ENCODE measurements at regions not wholly inside any gene's neighbourhood (a gene's known extent, or its start where the extent isn't known, plus 50 kb on each side); places are given as distances from the start of the nearest gene placed in this dataset.
A peak's percentile ranks its signal among the peaks of the same experiment; 100 is the strongest.
"Not testable (repeated sequence)": the region's sequence is repeated elsewhere in the genome, so short reads cannot be mapped to it uniquely, and the experiment has no call there.

DNA sequence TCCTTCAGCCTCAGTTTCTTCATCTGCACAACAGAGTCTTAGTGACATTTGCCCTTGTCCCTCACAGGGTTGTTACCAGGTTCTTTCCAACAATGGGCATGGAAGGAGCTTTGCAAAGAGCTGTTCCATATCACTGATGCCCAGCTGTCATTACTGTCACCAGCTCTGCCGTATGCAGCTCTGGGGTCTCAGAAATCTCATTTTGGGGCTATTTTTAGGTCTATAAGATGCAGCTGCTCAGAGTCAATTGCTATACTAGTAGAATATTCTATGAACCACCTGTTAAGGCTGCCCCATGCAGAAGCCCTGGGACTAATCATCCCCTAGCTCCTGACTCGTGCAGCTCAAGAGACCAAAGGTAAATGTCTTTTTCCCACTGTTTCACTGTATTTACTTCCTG lies 105.1 kb upstream of the TNPO1 start:
- no peak overlapping the region for H3K9ac ChIP-seq (ENCODE audit: low read length)
- H3K4me3 ChIP-seq (ENCODE audit: low read length): no peak overlapping the region
- DNase-seq (ENCODE audit: low read depth): no peak
- no peaks in the 10 kb centered on the region for H3K36me3 ChIP-seq (ENCODE audit: control insufficient read depth, insufficient read depth, low read length, severe bottlenecking)
- H3K27me3 ChIP-seq (replicated peaks; ENCODE audit: control insufficient read depth, insufficient read depth, low read length): peaks cover 24% of the 10 kb centered on the region
- no peaks in the 10 kb centered on the region for H3K4me1 ChIP-seq (ENCODE audit: control insufficient read depth, insufficient read depth, low read length)
- H3K9me3 ChIP-seq (ENCODE audit: control insufficient read depth, low read length): peaks cover 7% of the 10 kb centered on the region

DNA sequence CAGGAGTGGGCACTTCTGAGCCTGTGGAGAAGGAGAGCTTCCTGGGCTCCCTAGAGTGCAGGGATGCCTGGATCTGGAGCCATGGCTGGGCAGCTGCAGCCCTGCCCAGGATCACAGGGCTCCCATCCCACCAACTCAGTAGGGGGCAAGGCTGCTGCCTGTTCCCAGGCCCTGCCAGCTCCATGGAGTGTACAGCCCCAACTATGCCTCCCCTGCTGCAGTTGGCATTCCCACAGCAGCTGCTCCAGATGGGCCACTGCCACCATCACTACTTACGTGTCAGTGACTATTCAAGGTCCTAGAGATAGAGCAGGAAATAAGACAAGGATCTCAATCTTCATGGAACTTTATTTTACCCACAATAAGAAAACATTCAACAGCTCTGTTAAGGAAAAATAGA lies 107.1 kb upstream of the TNPO1 start:
- H3K9me3 ChIP-seq (ENCODE audit: control insufficient read depth, low read length): peaks cover 7% of the 10 kb centered on the region
- no peaks in the 10 kb centered on the region for H3K36me3 ChIP-seq (ENCODE audit: control insufficient read depth, insufficient read depth, low read length, severe bottlenecking)
- no peak for DNase-seq (ENCODE audit: low read depth)
- H3K4me3 ChIP-seq (ENCODE audit: low read length): no peak overlapping the region
- H3K27me3 ChIP-seq (replicated peaks; ENCODE audit: control insufficient read depth, insufficient read depth, low read length): peaks cover 24% of the 10 kb centered on the region
- H3K9ac ChIP-seq (ENCODE audit: low read length): no peak overlapping the region
- no peaks in the 10 kb centered on the region for H3K4me1 ChIP-seq (ENCODE audit: control insufficient read depth, insufficient read depth, low read length)

DNA sequence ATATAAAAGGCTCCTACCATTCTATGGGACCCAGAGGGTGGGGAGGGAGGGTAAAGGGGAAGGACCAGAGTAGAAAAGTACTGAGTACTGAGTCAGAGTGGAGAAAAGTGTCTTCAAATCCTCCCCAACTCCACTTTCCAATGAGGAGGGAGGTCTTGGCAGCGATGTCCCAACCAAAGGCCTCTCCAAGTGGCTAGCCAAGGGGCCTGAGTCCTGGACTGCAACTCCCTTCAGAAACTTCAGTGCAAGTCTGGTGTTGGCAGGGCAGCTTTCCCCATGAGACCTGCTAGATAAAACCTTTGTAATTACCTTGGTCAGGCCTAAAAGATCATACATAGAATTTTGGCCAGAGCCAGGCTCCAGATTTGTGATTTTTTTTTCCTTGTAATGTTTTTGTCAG lies 111.3 kb upstream of the TNPO1 start:
- Histone ChIP-seq H3K27me3 (replicated peaks; ENCODE audit: control insufficient read depth, insufficient read depth, low read length) (peaks cover 8% of the 10 kb centered on the region), H3K36me3 (ENCODE audit: control insufficient read depth, insufficient read depth, low read length, severe bottlenecking) (no peaks in the 10 kb centered on the region), H3K9ac (ENCODE audit: low read length) (no peak overlapping the region), H3K4me1 (ENCODE audit: control insufficient read depth, insufficient read depth, low read length) (no peaks in the 10 kb centered on the region), H3K4me3 (ENCODE audit: low read length) (no peak overlapping the region), H3K9me3 (ENCODE audit: control insufficient read depth, low read length) (peaks cover 7% of the 10 kb centered on the region)
- no peak for DNase-seq (ENCODE audit: low read depth)

DNA sequence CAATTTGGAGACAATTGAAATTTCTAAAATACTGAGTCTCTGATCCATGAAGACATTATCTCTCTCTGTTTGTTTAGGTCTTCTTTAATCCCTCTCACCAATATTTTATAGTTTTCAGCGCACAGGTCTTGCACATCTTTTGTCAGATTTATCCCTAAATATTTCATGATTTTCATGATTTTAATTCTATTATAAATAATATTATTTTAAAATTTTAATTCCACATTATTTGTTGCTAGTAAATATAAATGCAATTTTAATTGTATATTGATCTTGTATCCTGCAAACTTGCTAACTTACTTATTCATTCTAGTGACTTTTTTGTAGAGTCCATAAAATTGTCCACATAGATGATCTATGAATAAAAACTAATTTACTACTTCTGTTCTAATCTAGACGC lies 112.6 kb upstream of the TNPO1 start:
- Histone ChIP-seq H3K4me1 (ENCODE audit: control insufficient read depth, insufficient read depth, low read length) (no peaks in the 10 kb centered on the region), H3K4me3 (ENCODE audit: low read length) (no peak overlapping the region), H3K36me3 (ENCODE audit: control insufficient read depth, insufficient read depth, low read length, severe bottlenecking) (no peaks in the 10 kb centered on the region), H3K27me3 (replicated peaks; ENCODE audit: control insufficient read depth, insufficient read depth, low read length) (peaks cover 3% of the 10 kb centered on the region), H3K9ac (ENCODE audit: low read length) (no peak overlapping the region), H3K9me3 (ENCODE audit: control insufficient read depth, low read length) (peaks cover 7% of the 10 kb centered on the region)
- DNase-seq (ENCODE audit: low read depth): no peak

DNA sequence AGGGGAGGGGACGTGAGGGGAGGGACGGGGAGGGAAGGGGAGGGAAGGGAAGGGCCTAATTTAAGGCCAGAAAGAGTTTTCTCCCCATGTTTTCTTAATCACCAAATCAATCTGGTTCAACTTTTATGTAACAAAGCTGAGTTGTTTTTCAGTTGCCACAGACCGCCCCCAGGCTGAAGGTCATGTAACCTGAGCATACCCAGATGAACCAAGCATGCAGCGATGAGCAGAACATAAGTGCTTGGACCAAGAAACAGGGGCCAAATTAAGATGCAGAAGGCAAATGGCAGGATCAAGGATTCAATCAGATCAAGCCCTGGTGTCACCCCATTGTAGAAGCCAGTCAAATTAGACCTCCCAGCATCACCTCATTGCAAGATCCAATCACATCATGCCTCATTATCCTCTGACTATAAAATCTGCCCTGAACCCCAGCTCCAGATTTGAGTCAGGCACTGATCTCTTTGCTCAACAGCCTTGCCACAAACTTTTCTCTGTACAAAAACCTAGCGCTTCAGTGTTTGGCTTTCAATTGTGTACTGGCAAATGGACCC lies 113.5 kb upstream of the TNPO1 start:
- Histone ChIP-seq H3K27me3 (replicated peaks; ENCODE audit: control insufficient read depth, insufficient read depth, low read length) (no peaks in the 10 kb centered on the region), H3K36me3 (ENCODE audit: control insufficient read depth, insufficient read depth, low read length, severe bottlenecking) (no peaks in the 10 kb centered on the region), H3K4me1 (ENCODE audit: control insufficient read depth, insufficient read depth, low read length) (peaks cover 6% of the 10 kb centered on the region), H3K9ac (ENCODE audit: low read length) (no peak overlapping the region), H3K9me3 (ENCODE audit: control insufficient read depth, low read length) (no peaks in the 10 kb centered on the region), H3K4me3 (ENCODE audit: low read length) (no peak overlapping the region)
- DNase-seq (ENCODE audit: low read depth): no peak

DNA sequence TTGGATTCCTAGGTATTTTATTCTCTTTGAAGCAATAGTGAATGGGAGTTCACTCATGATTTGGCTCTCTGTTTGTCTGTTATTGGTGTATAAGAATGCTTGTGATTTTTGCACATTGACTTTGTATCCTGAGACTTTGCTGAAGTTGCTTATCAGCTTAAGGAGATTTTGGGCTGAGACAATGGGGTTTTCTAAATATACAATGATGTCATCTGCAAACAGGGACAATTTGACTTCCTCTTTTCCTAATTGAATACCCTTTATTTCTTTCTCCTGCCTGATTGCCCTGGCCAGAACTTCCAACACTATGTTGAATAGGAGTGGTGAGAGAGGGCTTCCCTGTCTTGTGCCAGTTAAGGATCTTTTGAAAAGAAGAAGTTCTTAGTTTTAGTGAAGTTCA lies 114.4 kb upstream of the TNPO1 start:
- H3K4me1 ChIP-seq (ENCODE audit: control insufficient read depth, insufficient read depth, low read length): peaks cover 11% of the 10 kb centered on the region
- H3K4me3 ChIP-seq (ENCODE audit: low read length); H3K36me3 ChIP-seq (ENCODE audit: control insufficient read depth, insufficient read depth, low read length, severe bottlenecking); H3K9me3 ChIP-seq (ENCODE audit: control insufficient read depth, low read length); DNase-seq (ENCODE audit: low read depth); H3K9ac ChIP-seq (ENCODE audit: low read length); H3K27me3 ChIP-seq (replicated peaks; ENCODE audit: control insufficient read depth, insufficient read depth, low read length): not testable (repeated sequence)

DNA sequence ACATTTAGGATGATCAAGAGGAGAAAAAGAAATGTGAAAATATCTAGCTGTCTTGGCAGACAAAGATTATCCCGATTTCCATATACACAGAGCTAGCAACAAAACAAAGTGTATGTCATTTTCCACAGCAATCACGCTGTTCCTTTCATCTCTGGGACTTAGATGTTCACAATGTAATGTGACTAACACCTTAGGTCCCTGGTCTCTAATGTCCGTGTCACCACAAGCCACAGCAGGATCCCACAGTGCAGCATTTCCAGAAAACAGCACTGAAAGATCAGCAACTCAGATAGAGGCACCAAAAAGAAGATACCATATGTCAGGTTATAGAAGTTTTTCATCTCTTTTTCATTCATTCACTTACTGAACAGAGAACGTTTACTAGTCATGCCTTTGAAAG lies 118.0 kb upstream of the TNPO1 start:
- Histone ChIP-seq H3K4me1 (ENCODE audit: control insufficient read depth, insufficient read depth, low read length) (peaks cover 11% of the 10 kb centered on the region), H3K4me3 (ENCODE audit: low read length) (no peak overlapping the region), H3K9me3 (ENCODE audit: control insufficient read depth, low read length) (no peaks in the 10 kb centered on the region), H3K9ac (ENCODE audit: low read length) (no peak overlapping the region), H3K27me3 (replicated peaks; ENCODE audit: control insufficient read depth, insufficient read depth, low read length) (no peaks in the 10 kb centered on the region), H3K36me3 (ENCODE audit: control insufficient read depth, insufficient read depth, low read length, severe bottlenecking) (no peaks in the 10 kb centered on the region)
- DNase-seq (ENCODE audit: low read depth): no peak

DNA sequence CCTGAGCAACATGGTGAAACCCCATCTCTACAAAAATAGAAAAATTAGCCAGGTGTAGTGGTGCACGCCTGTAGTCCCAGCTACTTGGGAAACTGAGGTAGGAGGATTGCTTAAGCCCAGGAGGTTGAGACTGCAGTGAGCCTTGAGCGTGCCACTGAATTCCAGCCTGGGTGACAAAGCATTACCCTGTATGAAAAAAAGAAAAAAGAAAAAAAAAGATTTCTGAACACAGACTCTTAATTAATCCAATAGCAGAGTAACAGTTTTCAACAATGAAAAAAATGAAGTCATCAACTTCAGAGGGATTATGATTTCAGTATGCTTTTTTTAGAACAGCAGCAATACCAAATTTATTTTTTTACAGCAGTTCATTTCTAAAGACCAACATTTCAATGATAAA lies 118.8 kb upstream of the TNPO1 start:
- no peaks in the 10 kb centered on the region for H3K36me3 ChIP-seq (ENCODE audit: control insufficient read depth, insufficient read depth, low read length, severe bottlenecking)
- no peak overlapping the region for H3K4me3 ChIP-seq (ENCODE audit: low read length)
- H3K27me3 ChIP-seq (replicated peaks; ENCODE audit: control insufficient read depth, insufficient read depth, low read length): no peaks in the 10 kb centered on the region
- DNase-seq (ENCODE audit: low read depth): peak; percentile 11
- H3K9ac ChIP-seq (ENCODE audit: low read length): no peak overlapping the region
- no peaks in the 10 kb centered on the region for H3K9me3 ChIP-seq (ENCODE audit: control insufficient read depth, low read length)
- peaks cover 20% of the 10 kb centered on the region for H3K4me1 ChIP-seq (ENCODE audit: control insufficient read depth, insufficient read depth, low read length)

DNA sequence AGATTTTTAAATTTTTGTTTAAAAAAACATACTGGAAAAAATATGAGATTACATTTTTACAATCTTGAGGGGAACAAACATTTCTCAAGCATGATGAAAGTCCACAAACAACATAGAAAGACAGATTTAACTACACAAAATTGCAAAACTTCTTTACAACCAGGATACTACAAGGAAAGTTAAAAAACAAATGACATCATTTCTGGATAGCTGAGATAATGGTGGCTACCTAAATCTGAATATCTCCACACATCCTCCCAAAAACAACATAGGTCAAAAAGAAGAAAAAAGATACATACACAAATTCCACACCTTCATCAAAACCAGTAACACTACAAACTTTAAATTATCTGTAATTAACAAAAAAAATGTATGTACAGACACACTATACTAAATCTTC lies 120.8 kb upstream of the TNPO1 start:
- no peaks in the 10 kb centered on the region for H3K9me3 ChIP-seq (ENCODE audit: control insufficient read depth, low read length)
- H3K9ac ChIP-seq (ENCODE audit: low read length): no peak overlapping the region
- H3K36me3 ChIP-seq (ENCODE audit: control insufficient read depth, insufficient read depth, low read length, severe bottlenecking): no peaks in the 10 kb centered on the region
- DNase-seq (ENCODE audit: low read depth): peak; percentile 24
- H3K4me1 ChIP-seq (ENCODE audit: control insufficient read depth, insufficient read depth, low read length): peaks cover 26% of the 10 kb centered on the region
- no peak overlapping the region for H3K4me3 ChIP-seq (ENCODE audit: low read length)
- no peaks in the 10 kb centered on the region for H3K27me3 ChIP-seq (replicated peaks; ENCODE audit: control insufficient read depth, insufficient read depth, low read length)

DNA sequence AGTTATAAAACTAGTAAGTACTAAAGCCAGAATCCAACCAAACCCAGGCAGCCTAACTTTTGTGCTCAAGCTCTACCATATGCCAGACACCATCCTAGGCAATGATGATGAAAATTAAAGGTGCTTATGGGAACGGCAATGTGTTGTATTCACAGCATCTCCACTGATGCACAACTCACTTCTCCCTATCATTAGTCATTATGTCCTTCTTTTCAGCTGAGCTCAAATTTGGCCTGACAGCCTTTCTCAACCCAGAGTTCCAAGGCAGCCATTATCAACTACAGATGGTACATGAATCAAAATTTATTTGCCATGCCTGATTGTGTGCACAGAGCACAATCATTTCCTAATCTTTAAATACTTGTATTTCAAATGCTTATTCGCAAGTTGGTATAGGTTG lies 121.6 kb upstream of the TNPO1 start:
- Histone ChIP-seq H3K9me3 (ENCODE audit: control insufficient read depth, low read length) (no peaks in the 10 kb centered on the region), H3K9ac (ENCODE audit: low read length) (no peak overlapping the region), H3K4me1 (ENCODE audit: control insufficient read depth, insufficient read depth, low read length) (peaks cover 26% of the 10 kb centered on the region), H3K27me3 (replicated peaks; ENCODE audit: control insufficient read depth, insufficient read depth, low read length) (no peaks in the 10 kb centered on the region), H3K36me3 (ENCODE audit: control insufficient read depth, insufficient read depth, low read length, severe bottlenecking) (no peaks in the 10 kb centered on the region), H3K4me3 (ENCODE audit: low read length) (no peak overlapping the region)
- peak; percentile 4 for DNase-seq (ENCODE audit: low read depth)

DNA sequence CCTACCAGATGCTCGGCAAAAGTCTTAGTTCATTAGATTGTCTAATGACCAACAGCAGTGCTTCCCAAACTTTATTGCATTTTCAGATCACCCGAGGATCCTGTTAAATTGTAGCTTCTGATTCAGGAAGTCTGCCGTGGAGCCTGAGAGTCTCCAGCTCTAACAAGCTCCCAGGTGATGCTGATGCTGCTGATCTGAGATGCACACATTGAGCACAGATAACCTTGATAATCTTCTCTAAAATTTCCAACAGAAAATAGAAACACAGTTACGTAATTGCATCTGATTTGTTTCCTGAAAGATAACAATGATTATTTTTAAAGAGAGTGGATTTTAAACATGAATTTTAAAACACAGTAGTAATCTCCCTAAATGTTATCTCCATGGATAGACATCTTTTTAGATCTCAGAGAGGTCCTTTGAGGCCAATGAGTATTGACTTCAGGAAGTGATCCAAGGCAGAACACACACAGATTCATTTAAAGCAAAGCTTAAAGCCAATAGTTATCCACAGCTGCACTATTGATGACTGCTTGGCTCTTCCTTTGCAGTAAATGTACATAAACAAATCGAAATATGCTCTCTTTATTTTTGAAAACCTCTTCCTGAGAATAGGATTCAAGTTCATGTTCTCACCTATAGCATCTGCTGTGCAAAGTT lies 122.8 kb upstream of the TNPO1 start:
- no peak overlapping the region for H3K9ac ChIP-seq (ENCODE audit: low read length)
- H3K36me3 ChIP-seq (ENCODE audit: control insufficient read depth, insufficient read depth, low read length, severe bottlenecking): no peaks in the 10 kb centered on the region
- peaks cover 26% of the 10 kb centered on the region for H3K4me1 ChIP-seq (ENCODE audit: control insufficient read depth, insufficient read depth, low read length)
- no peak for DNase-seq (ENCODE audit: low read depth)
- no peaks in the 10 kb centered on the region for H3K9me3 ChIP-seq (ENCODE audit: control insufficient read depth, low read length)
- no peaks in the 10 kb centered on the region for H3K27me3 ChIP-seq (replicated peaks; ENCODE audit: control insufficient read depth, insufficient read depth, low read length)
- no peak overlapping the region for H3K4me3 ChIP-seq (ENCODE audit: low read length)

Measured in adipocyte (in vitro differentiated cells).